ENCODE measurements at regions not wholly inside any gene's neighbourhood (a gene's known extent, or its start where the extent isn't known, plus 50 kb on each side); places are given as distances from the start of the nearest gene placed in this dataset.
"Not testable (repeated sequence)": the region's sequence is repeated elsewhere in the genome, so short reads cannot be mapped to it uniquely, and the experiment has no call there.

- DNase-seq: no peak
Observed at GRCh38 chr4:115190529-115190928, 77.1 kb upstream of the NDST4 start.

- DNase-seq: no peak
Observed at GRCh38 chr4:115187136-115187535, 73.7 kb upstream of the NDST4 start.

GRCh38 chr4:115179438-115180062 is 66.1 kb upstream of the NDST4 start:
- DNase-seq: not testable (repeated sequence)

- DNase-seq: not testable (repeated sequence)
Observed at GRCh38 chr4:115178687-115179086, 65.3 kb upstream of the NDST4 start.

- no peak for DNase-seq
Observed at GRCh38 chr4:115171220-115171619, 57.8 kb upstream of the NDST4 start.

- DNase-seq: no peak
Observed at GRCh38 chr4:115165503-115165902, 52.1 kb upstream of the NDST4 start.
